Lower lobe of right lung (tissue), 2 donors: ENCODE measurements at regions not wholly inside any gene's neighbourhood (a gene's known extent, or its start where the extent isn't known, plus 50 kb on each side); places are given as distances from the start of the nearest gene placed in this dataset.
A peak's percentile ranks its signal among the peaks of the same experiment; 100 is the strongest.
"Not testable (repeated sequence)": the region's sequence is repeated elsewhere in the genome, so short reads cannot be mapped to it uniquely, and the experiment has no call there.

Source experiments
- ATAC-seq, 2 donors: fragments of 200-7000 bp; cut with Tn5 transposase; one replicate each; pipeline ENCODE4 v1.9.1; 2020 to 2022; ENCODE audit warnings: mild to moderate bottlenecking in 2 of 2, moderate library complexity in 2 of 2
- DNase-seq: peaks from one replicate; pipeline ENCODE4 v3.0.0-alpha.2; 2020
- H3K27ac ChIP-seq: fragments of 200-600 bp; one replicate; pipeline ENCODE4 v1.8.0; 2022
- H3K27me3 ChIP-seq: fragments of 200-600 bp; one replicate; pipeline ENCODE4 v1.8.0; 2022; ENCODE audit warnings: low read depth
- H3K36me3 ChIP-seq: fragments of 200-600 bp; one replicate; pipeline ENCODE4 v1.8.0; 2022; ENCODE audit warnings: mild to moderate bottlenecking
- H3K4me1 ChIP-seq: fragments of 200-600 bp; one replicate; pipeline ENCODE4 v1.8.0; 2022
- H3K4me3 ChIP-seq: fragments of 200-600 bp; one replicate; pipeline ENCODE4 v1.8.0; 2022; ENCODE audit warnings: mild to moderate bottlenecking
- H3K9me3 ChIP-seq: fragments of 200-600 bp; one replicate; pipeline ENCODE4 v1.8.0; 2022
- intact Hi-C: fragments of 100-400 bp; cut with DNase I; formaldehyde crosslinking; loops from one replicate; pipeline ENCODE4 v1.11.0; 2022
- TF ChIP-seq, protein P1 (sequence below): fragments of 200-600 bp; IDR thresholded peaks from one replicate; pipeline ENCODE4 v1.8.0; 2022; ENCODE audit warnings: antibody characterized with exemption, mild to moderate bottlenecking
- donor health status: DM: no; HTN: yes; CAD: no; lungs with severe emphysema.

DNA sequence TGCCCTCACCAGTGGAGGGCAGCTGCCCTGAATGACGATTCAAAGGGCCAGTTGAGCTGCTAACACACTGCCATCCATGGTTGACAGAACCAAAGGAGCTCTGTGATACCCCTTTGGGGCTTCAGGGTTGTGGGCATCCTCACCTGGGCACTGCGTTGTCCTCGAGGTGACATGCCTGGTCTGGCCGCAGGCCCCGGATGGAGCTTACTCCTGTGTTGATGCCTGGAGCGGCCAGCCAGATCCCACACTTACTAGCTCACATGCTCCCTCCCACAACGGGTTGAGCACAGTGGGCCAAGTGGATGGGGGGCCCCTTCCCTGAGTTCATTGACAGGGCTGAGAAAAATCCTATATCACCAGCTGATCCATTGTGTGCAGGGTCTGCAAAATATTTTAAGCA lies 898.9 kb downstream of the TAF11L14 start:
- Histone ChIP-seq H3K36me3 (no peaks in the 10 kb centered on the region), H3K4me1 (no peaks in the 10 kb centered on the region), H3K27me3 (no peaks in the 10 kb centered on the region), H3K9me3 (peaks cover 3% of the 10 kb centered on the region), H3K27ac (no peak overlapping the region), H3K4me3 (no peak overlapping the region)
- TF ChIP-seq, protein P1, sequence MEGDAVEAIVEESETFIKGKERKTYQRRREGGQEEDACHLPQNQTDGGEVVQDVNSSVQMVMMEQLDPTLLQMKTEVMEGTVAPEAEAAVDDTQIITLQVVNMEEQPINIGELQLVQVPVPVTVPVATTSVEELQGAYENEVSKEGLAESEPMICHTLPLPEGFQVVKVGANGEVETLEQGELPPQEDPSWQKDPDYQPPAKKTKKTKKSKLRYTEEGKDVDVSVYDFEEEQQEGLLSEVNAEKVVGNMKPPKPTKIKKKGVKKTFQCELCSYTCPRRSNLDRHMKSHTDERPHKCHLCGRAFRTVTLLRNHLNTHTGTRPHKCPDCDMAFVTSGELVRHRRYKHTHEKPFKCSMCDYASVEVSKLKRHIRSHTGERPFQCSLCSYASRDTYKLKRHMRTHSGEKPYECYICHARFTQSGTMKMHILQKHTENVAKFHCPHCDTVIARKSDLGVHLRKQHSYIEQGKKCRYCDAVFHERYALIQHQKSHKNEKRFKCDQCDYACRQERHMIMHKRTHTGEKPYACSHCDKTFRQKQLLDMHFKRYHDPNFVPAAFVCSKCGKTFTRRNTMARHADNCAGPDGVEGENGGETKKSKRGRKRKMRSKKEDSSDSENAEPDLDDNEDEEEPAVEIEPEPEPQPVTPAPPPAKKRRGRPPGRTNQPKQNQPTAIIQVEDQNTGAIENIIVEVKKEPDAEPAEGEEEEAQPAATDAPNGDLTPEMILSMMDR: no peak
- DNase-seq: no peak
- peak in 1 of 2 donors; percentile 21 for ATAC-seq
- intact Hi-C loops: no loop called here

DNA sequence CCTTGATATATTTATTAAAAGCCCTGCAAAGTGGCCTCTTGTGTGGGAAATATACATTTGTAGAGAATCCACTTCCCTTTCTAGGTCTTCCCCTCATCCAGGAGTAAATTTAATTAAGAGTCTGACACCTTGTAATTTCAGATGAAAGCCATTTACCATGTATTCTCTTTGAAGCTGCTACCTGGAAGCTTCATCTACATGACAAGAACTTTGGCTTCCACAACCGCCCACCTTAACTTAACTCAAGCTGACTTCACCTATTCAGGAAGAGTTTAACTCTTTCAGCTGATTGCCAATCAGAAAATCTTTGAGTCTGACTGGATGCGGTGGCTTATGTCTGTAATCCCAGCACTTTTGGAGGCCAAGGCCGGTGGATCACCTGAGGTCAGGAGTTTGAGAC lies 899.9 kb downstream of the TAF11L14 start:
- intact Hi-C loops: no loop called here
- H3K36me3 ChIP-seq: no peaks in the 10 kb centered on the region
- H3K27me3 ChIP-seq: no peaks in the 10 kb centered on the region
- H3K4me1 ChIP-seq: no peaks in the 10 kb centered on the region
- peaks cover 3% of the 10 kb centered on the region for H3K9me3 ChIP-seq
- TF ChIP-seq, protein P1: no peak
- H3K27ac ChIP-seq: no peak overlapping the region
- no peak for DNase-seq
- ATAC-seq: no peak
- H3K4me3 ChIP-seq: no peak overlapping the region

DNA sequence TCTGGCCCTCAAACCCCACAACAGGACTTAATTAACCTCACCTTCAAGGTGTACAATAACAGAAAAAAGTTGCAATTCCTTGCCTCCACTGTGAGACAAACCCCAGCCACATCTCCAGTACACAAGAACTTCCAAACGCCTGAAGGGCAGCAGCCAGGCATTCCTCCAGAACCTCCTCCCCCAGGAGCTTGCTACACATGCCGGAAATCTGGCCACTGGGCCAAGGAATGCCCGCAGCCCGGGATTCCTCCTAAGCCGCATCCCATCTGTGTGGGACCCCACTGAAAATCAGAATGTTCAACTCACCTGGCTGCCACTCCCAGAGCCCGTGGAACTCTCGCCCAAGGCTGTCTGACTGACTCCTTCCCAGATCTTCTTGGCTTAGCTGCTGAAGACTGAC lies 901.5 kb downstream of the TAF11L14 start:
- DNase-seq, intact Hi-C loops, H3K27me3 ChIP-seq, H3K9me3 ChIP-seq, H3K4me3 ChIP-seq, H3K36me3 ChIP-seq, H3K4me1 ChIP-seq, H3K27ac ChIP-seq, ATAC-seq: not testable (repeated sequence)

DNA sequence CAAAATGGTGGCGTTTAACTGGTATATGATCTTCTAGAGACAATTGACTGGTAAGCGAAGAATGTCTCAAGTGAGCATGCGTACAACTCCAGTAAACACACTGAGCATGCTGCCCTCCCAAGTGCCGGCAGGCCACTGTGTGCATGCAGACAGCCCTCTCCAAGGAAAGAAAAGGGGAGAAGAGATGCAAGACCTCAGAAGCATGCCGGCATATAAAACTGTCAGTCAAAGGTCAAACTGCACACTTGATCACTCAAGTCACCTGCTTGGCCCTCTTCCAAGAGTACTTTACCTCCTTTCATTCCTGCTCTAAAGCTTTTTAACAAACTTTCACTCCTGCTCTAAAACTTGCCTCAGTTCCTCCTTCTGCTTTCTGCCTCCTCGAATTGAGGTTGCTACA lies 910.2 kb downstream of the TAF11L14 start:
- Histone ChIP-seq H3K4me1 (no peaks in the 10 kb centered on the region), H3K4me3 (no peak overlapping the region), H3K27me3 (no peaks in the 10 kb centered on the region), H3K9me3 (peaks cover 12% of the 10 kb centered on the region), H3K36me3 (no peaks in the 10 kb centered on the region), H3K27ac (no peak overlapping the region)
- no peak for ATAC-seq
- TF ChIP-seq, protein P1: no peak
- DNase-seq: no peak
- intact Hi-C loops: no loop called here

DNA sequence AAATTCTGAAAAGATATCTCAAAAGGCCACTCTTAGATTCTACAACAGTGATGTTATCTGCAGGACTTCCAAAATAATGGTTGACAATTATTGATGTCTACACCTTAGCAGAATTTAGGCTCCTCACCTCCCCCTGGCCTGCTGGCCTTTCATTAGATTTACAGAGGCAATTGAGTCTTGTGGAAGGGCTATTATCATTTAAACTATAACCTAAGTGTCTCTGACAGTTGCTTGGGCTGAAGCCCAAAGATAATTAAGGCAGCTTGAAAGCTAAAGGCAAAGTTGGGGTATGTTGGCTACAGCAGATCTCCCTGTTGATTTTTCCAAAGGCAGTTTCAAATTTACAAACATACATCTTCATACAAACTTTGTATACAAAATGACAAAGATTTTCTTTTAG lies 912.3 kb downstream of the TAF11L14 start:
- DNase-seq (no peak), ATAC-seq (no peak)
- Histone ChIP-seq H3K4me3 (no peak overlapping the region), H3K4me1 (no peaks in the 10 kb centered on the region), H3K27ac (no peak overlapping the region), H3K36me3 (no peaks in the 10 kb centered on the region), H3K27me3 (no peaks in the 10 kb centered on the region), H3K9me3 (peaks cover 12% of the 10 kb centered on the region)
- intact Hi-C loops: no loop called here
- TF ChIP-seq, protein P1: no peak

DNA sequence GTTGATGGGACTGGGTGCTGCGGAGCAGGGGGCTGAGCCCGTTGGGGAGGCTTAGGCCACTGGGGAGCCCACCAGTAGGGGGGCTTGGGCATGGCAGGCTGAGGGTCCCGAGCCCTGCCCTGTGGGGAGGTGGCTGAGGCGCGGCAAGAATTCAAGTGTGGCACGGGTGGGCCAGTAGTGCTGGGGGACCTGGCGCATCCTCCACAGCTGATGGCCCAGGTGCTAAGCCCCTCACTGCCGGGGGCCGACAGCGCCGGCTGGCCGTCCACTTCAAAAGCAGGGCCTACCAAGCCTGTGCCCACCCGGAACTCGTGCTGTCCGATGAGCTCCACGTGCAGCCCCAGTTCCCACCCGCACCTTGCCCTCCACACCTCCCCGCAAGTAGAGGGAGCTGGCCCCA lies 917.5 kb downstream of the TAF11L14 start:
- DNase-seq: no peak

More for the DNA sequence above, 917.5 kb downstream of the TAF11L14 start:
- intact Hi-C loops: no loop called here
- TF ChIP-seq, protein P1: no peak
- Histone ChIP-seq H3K4me3 (no peak overlapping the region), H3K27me3 (no peaks in the 10 kb centered on the region), H3K4me1 (no peaks in the 10 kb centered on the region), H3K9me3 (peaks cover 15% of the 10 kb centered on the region), H3K27ac (no peak overlapping the region), H3K36me3 (no peaks in the 10 kb centered on the region)
- peak in 1 of 2 donors; percentile 7 for ATAC-seq
